ENCODE measurements at regions not wholly inside any gene's neighbourhood (a gene's known extent, or its start where the extent isn't known, plus 50 kb on each side); places are given as distances from the start of the nearest gene placed in this dataset.
"Not testable (repeated sequence)": the region's sequence is repeated elsewhere in the genome, so short reads cannot be mapped to it uniquely, and the experiment has no call there.

DNA sequence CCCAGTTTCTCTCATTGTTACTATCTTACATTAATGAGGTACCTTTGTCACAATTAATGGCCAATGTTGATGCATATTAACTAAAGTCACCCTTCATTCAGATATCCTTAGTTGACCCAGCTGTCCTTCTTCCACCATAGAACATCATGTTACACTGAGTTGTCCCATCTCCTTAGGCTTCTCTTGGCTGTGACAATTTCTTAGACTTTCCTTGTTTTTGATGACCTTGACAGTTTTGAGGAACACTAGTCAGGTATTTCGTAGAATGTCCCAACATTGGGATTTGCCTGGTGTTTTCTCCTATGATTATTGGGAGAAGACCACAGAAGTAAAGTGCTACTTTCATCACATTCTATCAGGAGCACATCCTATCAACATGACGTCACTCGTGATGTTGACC lies 261.8 kb downstream of the BCL2L11 start:
- TF ChIP-seq, protein P1, sequence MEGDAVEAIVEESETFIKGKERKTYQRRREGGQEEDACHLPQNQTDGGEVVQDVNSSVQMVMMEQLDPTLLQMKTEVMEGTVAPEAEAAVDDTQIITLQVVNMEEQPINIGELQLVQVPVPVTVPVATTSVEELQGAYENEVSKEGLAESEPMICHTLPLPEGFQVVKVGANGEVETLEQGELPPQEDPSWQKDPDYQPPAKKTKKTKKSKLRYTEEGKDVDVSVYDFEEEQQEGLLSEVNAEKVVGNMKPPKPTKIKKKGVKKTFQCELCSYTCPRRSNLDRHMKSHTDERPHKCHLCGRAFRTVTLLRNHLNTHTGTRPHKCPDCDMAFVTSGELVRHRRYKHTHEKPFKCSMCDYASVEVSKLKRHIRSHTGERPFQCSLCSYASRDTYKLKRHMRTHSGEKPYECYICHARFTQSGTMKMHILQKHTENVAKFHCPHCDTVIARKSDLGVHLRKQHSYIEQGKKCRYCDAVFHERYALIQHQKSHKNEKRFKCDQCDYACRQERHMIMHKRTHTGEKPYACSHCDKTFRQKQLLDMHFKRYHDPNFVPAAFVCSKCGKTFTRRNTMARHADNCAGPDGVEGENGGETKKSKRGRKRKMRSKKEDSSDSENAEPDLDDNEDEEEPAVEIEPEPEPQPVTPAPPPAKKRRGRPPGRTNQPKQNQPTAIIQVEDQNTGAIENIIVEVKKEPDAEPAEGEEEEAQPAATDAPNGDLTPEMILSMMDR (conservative IDR thresholded peaks at IDR 0.05; ENCODE audit: low read length), result not testable (repeated sequence)
- TF ChIP-seq EZH2phosphoT487 (IDR thresholded peaks at IDR 0.05; ENCODE audit: borderline replicate concordance, low read depth, low read length), result not testable (repeated sequence)
